ENCODE measurements at regions not wholly inside any gene's neighbourhood (a gene's known extent, or its start where the extent isn't known, plus 50 kb on each side); places are given as distances from the start of the nearest gene placed in this dataset.

GRCh38 chr5:159837860-159838259 lies 78.4 kb upstream of the ADRA1B start:
- TF ChIP-seq, protein P1, sequence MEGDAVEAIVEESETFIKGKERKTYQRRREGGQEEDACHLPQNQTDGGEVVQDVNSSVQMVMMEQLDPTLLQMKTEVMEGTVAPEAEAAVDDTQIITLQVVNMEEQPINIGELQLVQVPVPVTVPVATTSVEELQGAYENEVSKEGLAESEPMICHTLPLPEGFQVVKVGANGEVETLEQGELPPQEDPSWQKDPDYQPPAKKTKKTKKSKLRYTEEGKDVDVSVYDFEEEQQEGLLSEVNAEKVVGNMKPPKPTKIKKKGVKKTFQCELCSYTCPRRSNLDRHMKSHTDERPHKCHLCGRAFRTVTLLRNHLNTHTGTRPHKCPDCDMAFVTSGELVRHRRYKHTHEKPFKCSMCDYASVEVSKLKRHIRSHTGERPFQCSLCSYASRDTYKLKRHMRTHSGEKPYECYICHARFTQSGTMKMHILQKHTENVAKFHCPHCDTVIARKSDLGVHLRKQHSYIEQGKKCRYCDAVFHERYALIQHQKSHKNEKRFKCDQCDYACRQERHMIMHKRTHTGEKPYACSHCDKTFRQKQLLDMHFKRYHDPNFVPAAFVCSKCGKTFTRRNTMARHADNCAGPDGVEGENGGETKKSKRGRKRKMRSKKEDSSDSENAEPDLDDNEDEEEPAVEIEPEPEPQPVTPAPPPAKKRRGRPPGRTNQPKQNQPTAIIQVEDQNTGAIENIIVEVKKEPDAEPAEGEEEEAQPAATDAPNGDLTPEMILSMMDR (IDR thresholded peaks at IDR 0.05) = no peak
- no peak for TF ChIP-seq POLR2A (IDR thresholded peaks at IDR 0.05)
